ENCODE measurements at regions not wholly inside any gene's neighbourhood (a gene's known extent, or its start where the extent isn't known, plus 50 kb on each side); places are given as distances from the start of the nearest gene placed in this dataset.
A peak's percentile ranks its signal among the peaks of the same experiment; 100 is the strongest.
"Not testable (repeated sequence)": the region's sequence is repeated elsewhere in the genome, so short reads cannot be mapped to it uniquely, and the experiment has no call there.

- DNase-seq (ENCODE audit: low read depth) = no peak
Observed at GRCh38 chr12:25794571-25794970, 163.9 kb upstream of the RASSF8 start.

GRCh38 chr12:25796523-25797000 is 161.9 kb upstream of the RASSF8 start:
- no peak for DNase-seq (ENCODE audit: low read depth)

DNA sequence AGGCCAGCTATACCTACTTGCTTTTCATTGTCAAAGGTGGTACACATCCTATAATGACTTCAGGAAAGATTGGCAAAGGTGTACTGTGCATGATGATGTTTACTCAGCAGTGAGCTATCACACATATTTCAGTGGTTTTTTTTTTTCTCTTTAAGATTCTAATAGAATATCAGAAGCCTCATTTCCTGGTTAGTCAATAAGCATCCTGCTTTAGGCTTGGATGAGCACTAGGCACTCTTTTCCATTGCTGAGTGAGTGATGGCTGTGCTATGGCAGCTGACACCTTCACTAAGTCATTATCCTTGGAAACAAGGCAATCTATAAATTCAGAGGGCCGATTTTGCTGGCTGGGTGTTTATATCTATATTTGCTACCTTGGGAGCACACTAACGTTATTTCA is 161.1 kb upstream of the RASSF8 start:
- DNase-seq (ENCODE audit: low read depth) = no peak

DNA sequence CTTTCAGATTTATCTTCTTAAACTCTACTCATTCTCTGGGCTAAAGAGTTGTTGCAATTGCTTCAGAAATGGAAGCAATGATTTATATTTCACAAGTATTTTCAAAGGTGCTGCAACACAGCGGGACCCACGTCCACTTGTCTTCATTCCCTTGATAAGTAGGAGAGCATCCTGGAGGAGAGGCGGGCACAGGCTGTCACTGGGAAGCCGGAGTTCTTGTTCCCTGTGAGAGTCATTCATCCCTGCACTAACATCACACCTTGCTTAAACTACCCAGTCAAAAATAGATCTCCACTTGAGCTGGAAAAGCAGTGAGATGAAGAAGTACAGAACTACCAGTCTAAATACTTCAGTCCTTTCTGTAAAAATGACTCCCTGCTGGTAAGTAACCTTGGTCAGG is 160.5 kb upstream of the RASSF8 start:
- no peak for DNase-seq (ENCODE audit: low read depth)

GRCh38 chr12:25800101-25800500 is 158.4 kb upstream of the RASSF8 start:
- no peak for DNase-seq (ENCODE audit: low read depth)

DNA sequence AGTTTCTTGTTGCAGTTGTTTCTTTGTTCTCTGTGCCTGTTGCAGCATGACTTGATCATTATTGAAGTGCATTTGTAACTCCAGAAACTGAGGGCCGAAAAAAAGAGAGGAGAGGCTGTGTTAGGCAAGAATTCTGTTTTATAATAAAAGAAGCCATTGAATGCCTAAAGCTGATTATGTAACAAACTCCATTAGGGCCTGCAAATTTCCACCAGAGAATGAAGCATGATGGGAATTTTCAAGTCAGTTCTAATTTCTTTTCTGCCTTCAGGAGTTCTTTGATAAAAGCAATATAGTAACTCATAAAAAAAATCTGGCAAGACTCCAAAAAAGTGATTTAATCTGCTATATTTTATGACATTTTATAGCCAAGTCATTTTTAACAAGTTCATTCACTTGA is 156.7 kb upstream of the RASSF8 start:
- DNase-seq (ENCODE audit: low read depth) = no peak

- DNase-seq (ENCODE audit: low read depth) = no peak
Observed at GRCh38 chr12:25802143-25802542, 156.3 kb upstream of the RASSF8 start.

GRCh38 chr12:25803029-25803664 is 155.3 kb upstream of the RASSF8 start:
- not testable (repeated sequence) for DNase-seq (ENCODE audit: low read depth)

DNA sequence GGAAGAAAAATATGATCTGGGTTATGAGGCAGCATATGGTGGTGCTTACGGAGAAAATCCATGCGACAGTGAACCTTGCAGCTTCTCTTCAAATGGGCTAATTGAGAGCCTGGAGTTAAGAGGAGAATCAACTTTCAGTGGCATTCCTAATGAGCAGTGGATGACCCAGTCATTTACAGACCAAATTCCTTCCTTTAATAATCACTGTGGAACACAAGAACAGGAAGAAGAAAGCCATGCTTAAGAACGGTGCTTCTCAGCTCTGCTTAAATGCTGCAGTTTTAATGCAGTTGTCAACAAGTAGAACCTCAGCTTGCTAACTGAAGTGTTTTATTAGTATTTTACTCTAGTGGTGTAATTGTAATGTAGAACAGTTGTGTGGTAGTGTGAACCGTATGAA is 154.2 kb upstream of the RASSF8 start:
- not testable (repeated sequence) for DNase-seq (ENCODE audit: low read depth)

DNA sequence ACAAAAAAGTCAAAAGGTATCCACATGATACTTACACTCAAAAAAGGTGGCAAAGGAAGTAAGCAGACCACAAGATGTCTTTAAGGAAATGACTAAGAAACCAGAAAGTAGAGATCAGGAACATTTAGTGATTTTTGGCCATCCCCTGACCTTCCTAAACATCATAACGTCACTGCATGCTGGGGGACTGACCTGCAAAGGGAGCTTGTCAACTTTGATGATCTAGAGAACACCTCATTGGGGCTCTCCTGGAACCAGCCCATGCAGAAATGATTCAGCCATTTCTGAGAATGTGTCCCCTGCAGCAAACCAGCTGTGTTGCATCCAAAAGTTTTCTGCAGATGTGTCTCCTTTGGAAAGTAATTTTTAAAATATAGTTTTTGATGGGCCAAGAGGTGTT is 152.2 kb upstream of the RASSF8 start:
- peak; percentile 2 for DNase-seq (ENCODE audit: low read depth)

DNA sequence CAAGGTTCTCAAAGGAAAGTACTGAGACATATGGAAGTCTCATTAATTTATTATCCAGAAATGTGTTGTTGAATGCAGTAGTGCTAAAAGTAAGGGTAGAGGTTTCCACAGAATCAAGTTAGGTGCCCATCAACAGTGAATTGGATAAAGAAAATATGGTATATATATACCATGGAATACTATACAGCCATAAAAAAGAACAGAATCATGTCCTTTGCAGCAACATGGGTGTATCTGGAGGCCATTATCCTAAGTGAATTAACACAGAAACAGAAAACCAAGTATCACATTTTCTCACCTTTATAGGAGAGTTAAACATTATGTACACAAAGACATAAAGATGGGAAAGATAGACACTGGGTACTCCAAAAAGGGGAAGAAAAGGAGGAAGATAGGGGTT is 149.9 kb upstream of the RASSF8 start:
- no peak for DNase-seq (ENCODE audit: low read depth)

GRCh38 chr12:25810683-25811082 is 147.8 kb upstream of the RASSF8 start:
- no peak for DNase-seq (ENCODE audit: low read depth)

- no peak for DNase-seq (ENCODE audit: low read depth)
Observed at GRCh38 chr12:25811656-25812126, 146.8 kb upstream of the RASSF8 start.

GRCh38 chr12:25812295-25812694 is 146.2 kb upstream of the RASSF8 start:
- DNase-seq (ENCODE audit: low read depth) = no peak

- no peak for DNase-seq (ENCODE audit: low read depth)
Observed at GRCh38 chr12:25813843-25814242, 144.6 kb upstream of the RASSF8 start.

- no peak for DNase-seq (ENCODE audit: low read depth)
Observed at GRCh38 chr12:25816637-25817036, 141.8 kb upstream of the RASSF8 start.

DNA sequence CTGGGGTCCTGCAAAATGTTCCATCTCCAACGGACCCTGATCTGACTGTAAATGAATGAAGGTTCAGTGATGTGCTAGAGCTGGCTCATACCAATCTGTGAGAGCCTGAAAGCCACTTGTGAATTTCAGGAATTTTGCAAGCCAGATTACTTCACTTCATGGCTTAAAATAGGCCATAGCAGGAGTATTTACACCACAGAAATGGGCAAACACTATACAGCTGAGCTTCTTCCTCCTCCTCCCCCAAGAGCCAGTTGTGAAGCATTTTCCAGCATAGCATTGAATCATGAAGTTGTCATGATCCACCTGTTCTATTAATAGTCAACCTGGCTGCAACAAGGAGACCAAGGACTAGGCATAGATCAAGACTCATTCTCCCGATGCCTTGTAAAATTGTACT is 141.3 kb upstream of the RASSF8 start:
- no peak for DNase-seq (ENCODE audit: low read depth)

- no peak for DNase-seq (ENCODE audit: low read depth)
Observed at GRCh38 chr12:25818596-25819390, 139.7 kb upstream of the RASSF8 start.

DNA sequence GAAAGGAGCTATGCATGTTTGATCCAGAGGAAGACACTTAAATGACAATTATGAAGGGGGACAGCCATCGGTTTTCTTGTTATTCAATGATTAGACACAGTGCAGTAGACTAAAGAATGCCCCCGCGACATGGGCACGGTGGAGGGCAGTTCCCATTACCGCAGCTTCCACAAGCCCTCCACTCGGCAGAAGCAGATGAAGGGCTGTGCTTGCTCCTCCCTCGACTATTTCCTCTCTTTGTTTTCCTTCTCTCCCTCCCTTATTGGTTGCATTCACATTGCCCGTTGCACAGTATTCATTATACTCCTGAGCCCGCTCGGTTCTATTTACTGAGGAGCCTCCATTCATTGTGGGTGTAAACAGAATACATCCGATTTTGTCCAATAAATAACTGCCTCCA is 138.8 kb upstream of the RASSF8 start:
- no peak for DNase-seq (ENCODE audit: low read depth)

- DNase-seq (ENCODE audit: low read depth) = no peak
Observed at GRCh38 chr12:25822281-25822680, 136.2 kb upstream of the RASSF8 start.

- no peak for DNase-seq (ENCODE audit: low read depth)
Observed at GRCh38 chr12:25824734-25825133, 133.7 kb upstream of the RASSF8 start.

DNA sequence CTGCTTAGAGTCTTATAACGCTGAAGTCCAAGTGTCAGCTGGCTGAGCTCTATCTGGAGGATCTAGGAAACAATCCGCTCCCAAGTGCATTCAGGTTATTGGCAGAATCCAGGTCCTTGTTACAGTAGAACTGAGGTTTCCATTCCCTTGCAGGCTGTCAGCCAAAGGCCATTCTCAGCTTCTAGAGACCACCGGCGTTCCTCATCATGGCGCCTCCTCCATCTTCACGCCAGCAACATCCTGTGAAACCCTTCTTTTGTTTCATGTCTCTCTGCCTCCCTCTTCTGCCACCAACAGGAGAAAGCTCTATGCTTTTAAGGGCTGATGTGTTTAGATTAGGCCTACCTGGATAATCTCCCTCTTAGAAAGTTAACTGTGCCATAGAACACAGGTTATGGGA is 133.0 kb upstream of the RASSF8 start:
- DNase-seq (ENCODE audit: low read depth) = no peak

- no peak for DNase-seq (ENCODE audit: low read depth)
Observed at GRCh38 chr12:25827141-25827540, 131.3 kb upstream of the RASSF8 start.

DNA sequence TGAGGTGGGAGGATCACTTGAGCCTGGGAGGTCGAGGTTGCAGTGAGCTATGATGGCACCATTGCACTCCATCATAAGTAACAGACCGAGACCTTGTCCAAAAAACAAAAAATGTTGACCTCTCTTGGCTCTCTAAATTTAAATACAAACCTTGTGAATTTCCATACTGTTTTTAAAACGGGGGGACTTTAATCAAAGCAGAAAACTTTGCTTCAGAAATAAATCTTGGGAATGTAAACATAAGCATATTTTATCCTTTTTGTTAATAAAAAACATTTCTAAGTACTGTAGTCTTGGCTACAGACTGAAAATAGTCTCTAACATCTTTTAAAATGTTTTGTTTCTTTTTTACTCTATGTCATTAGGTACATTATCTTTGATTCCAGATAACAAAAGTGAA is 130.7 kb upstream of the RASSF8 start:
- no peak for DNase-seq (ENCODE audit: low read depth)
